ENCODE measurements at regions not wholly inside any gene's neighbourhood (a gene's known extent, or its start where the extent isn't known, plus 50 kb on each side); places are given as distances from the start of the nearest gene placed in this dataset.
"Not testable (repeated sequence)": the region's sequence is repeated elsewhere in the genome, so short reads cannot be mapped to it uniquely, and the experiment has no call there.

DNA sequence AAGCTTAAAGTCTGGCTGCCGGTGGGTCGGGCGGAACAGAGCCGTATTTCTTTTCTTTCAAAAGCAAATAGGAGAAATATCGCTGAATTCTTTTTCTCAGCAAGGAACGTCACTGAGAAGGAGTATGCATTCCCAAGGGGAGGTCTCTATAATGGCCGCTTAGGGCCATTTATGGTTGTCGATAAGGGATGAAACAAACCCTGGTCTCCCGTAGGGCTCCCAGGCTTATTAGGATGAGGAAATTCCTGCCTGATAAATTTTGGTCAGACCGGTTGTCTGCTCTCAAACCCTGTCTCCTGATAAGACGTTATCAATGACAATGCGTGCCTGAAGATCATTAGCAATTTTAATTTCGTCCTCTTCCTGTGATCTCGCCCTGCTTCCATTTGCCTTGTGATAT is 227.7 kb upstream of the ZEB2 start:
- H3K36me3 Mint-ChIP-seq (ENCODE audit: low read depth), result peaks cover 17% of the 10 kb centered on the region
- TF ChIP-seq CTCF (IDR thresholded peaks at IDR 0.05; ENCODE audit: unreplicated experiment in 3 of 3), result no peak
- no peak overlapping the region for H3K4me3 Mint-ChIP-seq
- no peak overlapping the region for H3K27ac Mint-ChIP-seq
- H3K27me3 Mint-ChIP-seq (ENCODE audit: low read depth), result no peaks in the 10 kb centered on the region
- no peaks in the 10 kb centered on the region for H3K4me1 Mint-ChIP-seq
- H3K9me3 Mint-ChIP-seq, result peaks cover 62% of the 10 kb centered on the region

DNA sequence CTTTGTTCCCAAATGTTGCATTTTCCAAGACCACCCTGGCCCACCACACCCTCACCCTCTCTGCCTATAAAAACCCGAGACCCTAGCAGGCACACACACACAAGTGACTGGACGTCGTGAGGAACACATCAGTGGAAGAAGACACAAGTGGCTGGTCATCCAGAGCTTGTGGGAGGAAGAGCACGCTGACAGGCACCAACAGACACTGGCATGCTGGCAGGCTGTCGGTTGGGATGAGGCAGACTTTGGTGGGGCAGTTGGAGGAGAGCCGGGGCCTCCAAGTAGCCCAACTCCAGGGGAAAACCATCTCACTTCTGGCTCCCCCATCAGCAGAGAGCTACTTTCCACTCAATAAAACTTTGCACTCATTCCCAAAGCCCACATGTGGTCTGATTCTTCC is 225.5 kb upstream of the ZEB2 start:
- Mint-ChIP-seq H3K27me3 (ENCODE audit: low read depth) (no peaks in the 10 kb centered on the region), H3K9me3 (peaks cover 54% of the 10 kb centered on the region), H3K36me3 (ENCODE audit: low read depth) (peaks cover 14% of the 10 kb centered on the region), H3K27ac (no peak overlapping the region), H3K4me1 (no peaks in the 10 kb centered on the region), H3K4me3 (no peak overlapping the region)
- TF ChIP-seq CTCF (IDR thresholded peaks at IDR 0.05; ENCODE audit: unreplicated experiment in 3 of 3), result no peak

- no peaks in the 10 kb centered on the region for H3K4me1 Mint-ChIP-seq
- peaks cover 24% of the 10 kb centered on the region for H3K9me3 Mint-ChIP-seq
- H3K27ac Mint-ChIP-seq, result no peak overlapping the region
- H3K27me3 Mint-ChIP-seq (ENCODE audit: low read depth), result no peaks in the 10 kb centered on the region
- TF ChIP-seq CTCF (IDR thresholded peaks at IDR 0.05; ENCODE audit: unreplicated experiment in 3 of 3), result no peak
- H3K4me3 Mint-ChIP-seq, result no peak overlapping the region
- H3K36me3 Mint-ChIP-seq (ENCODE audit: low read depth), result no peaks in the 10 kb centered on the region
Measured at GRCh38 chr2:144738749-144739148, 218.8 kb upstream of the ZEB2 start.

DNA sequence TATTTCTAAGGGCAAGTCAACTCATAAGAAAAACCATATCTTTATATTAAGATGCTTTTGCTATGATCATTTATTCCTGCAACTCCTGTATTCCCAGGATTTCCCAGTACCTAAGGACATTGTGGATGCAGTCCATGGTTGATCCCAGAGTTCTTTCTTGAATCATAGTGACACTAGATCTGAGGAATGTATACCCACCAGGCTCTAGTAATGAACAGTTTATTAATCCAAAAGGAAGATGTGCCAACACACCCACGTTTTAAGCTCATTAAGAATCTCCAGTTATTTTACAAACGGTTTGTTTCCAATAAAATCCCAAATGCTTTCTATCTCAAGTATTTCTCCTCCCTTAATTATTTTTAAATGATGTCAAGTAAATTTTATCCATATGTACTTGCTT is 210.8 kb upstream of the ZEB2 start:
- Mint-ChIP-seq H3K27ac (no peak overlapping the region), H3K4me1 (no peaks in the 10 kb centered on the region), H3K36me3 (ENCODE audit: low read depth) (no peaks in the 10 kb centered on the region), H3K4me3 (no peak overlapping the region), H3K9me3 (peaks cover 14% of the 10 kb centered on the region), H3K27me3 (ENCODE audit: low read depth) (no peaks in the 10 kb centered on the region)
- TF ChIP-seq CTCF (IDR thresholded peaks at IDR 0.05; ENCODE audit: unreplicated experiment in 3 of 3), result no peak

DNA sequence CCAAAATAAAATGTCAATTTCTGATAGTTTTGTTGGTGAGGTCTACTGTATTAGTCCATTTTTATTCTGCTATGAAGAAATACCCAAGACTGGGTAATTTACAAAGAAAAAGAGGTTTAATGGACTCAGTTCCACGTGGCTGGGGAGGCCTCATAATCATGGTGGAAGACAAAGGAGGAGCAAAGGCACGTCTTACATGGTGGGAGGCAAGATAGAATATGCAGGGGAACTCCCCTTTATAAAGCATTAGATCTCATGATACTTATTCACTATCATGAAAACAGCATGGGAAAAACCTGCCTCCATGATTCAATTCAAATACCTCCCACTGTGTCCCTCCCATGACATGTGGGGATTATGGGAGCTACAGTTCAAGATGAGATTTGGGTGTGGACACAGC is 204.5 kb upstream of the ZEB2 start:
- H3K4me3 Mint-ChIP-seq; H3K27ac Mint-ChIP-seq; H3K4me1 Mint-ChIP-seq; H3K36me3 Mint-ChIP-seq (ENCODE audit: low read depth); H3K27me3 Mint-ChIP-seq (ENCODE audit: low read depth): not testable (repeated sequence)
- H3K9me3 Mint-ChIP-seq, result peaks cover 12% of the 10 kb centered on the region

DNA sequence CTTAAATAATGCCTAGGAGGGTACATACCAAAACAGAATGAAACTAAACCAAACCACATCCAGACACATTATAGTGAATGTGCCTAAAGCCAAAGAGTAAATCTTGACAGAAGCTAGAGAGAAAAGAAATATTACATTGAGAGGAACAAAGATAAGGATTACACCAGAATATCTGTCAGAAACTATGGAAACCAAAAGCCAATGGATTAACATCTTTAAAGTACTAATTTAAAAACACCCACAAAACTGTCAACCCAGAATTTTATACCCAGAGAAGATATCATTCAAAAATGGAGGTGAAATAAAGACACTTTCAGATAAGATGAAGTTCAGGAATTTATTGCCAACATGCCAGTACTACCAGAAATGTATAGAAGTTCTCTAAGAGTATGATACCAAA is 198.5 kb upstream of the ZEB2 start:
- peaks cover 29% of the 10 kb centered on the region for H3K9me3 Mint-ChIP-seq

More for the DNA sequence above, 198.5 kb upstream of the ZEB2 start:
- Mint-ChIP-seq H3K27me3 (ENCODE audit: low read depth) (no peaks in the 10 kb centered on the region), H3K27ac (no peak overlapping the region), H3K4me3 (no peak overlapping the region), H3K4me1 (peaks cover 2% of the 10 kb centered on the region), H3K36me3 (ENCODE audit: low read depth) (peaks cover 9% of the 10 kb centered on the region)
- no peak for TF ChIP-seq CTCF (IDR thresholded peaks at IDR 0.05; ENCODE audit: unreplicated experiment in 3 of 3)
